ENCODE measurements at regions not wholly inside any gene's neighbourhood (a gene's known extent, or its start where the extent isn't known, plus 50 kb on each side); places are given as distances from the start of the nearest gene placed in this dataset.

- no peak for TF ChIP-seq YY1 (IDR thresholded peaks at IDR 0.05; ENCODE audit: low read depth)
These were observed 85.1 kb upstream of the NTRK3 start (continued) for GRCh38 chr15:88341653-88342052.

DNA sequence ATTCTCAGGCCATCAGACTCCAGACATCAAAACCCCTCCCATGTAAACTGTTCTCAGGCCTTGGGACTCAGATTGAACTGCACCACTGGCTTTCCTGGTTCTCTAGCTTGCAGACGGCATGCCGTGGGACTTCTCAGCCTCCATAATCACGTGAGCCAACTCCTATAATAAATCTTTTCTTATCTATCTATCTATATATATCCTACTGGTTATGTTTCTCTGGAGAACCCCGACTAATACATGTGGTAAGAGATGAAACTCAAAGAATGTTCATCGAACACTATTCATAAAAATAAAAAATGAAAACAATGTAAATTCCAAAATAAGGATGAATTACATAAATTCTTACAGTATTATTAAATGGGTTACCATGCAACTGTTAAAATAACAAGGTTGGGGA is 84.5 kb upstream of the NTRK3 start:
- CTCF ChIA-PET = no interaction called here
- Histone ChIP-seq H3K9me3 (no peaks in the 10 kb centered on the region), H3K36me3 (replicated peaks in 1 of 2; ENCODE audit: control insufficient read depth in 1 of 2, insufficient read depth in 2 of 2, low read length in 1 of 2) (no peaks in the 10 kb centered on the region), H3K27me3 (ENCODE audit: insufficient read depth) (no peaks in the 10 kb centered on the region), H4K20me1 (ENCODE audit: insufficient read depth) (no peaks in the 10 kb centered on the region), H3K4me2 (no peak overlapping the region), H3K9ac (no peak overlapping the region), H3K4me3 (ENCODE audit: low read depth in 2 of 2, low read length in 1 of 2) (no peak overlapping the region), H3K79me2 (ENCODE audit: insufficient read depth) (no peaks in the 10 kb centered on the region), H3K9me2 (no peaks in the 10 kb centered on the region), H3K4me1 (ENCODE audit: control insufficient read depth in 1 of 2, insufficient read depth in 2 of 2, low read depth in 1 of 2, low read length in 1 of 2) (no peaks in the 10 kb centered on the region; a peak in 1 of 4 replicates), H3F3A (replicated peaks; ENCODE audit: insufficient read depth) (no peaks in the 10 kb centered on the region), H3K27ac (ENCODE audit: low read depth in 2 of 2, low read length in 1 of 2) (no peak overlapping the region), H2AFZ (ENCODE audit: low read depth) (no peak overlapping the region)
- DNase-seq = no peak
- WGBS (ENCODE audit: low lambda C conversion rate) = 33% methylated on average over 5 of the region's 5 CpGs
- TF ChIP-seq GATA2 (CRISPR knock-in tag; IDR thresholded peaks at IDR 0.05) (no peak), RAD21 (IDR thresholded peaks at IDR 0.05; ENCODE audit: low read length) (no peak), MEF2A (IDR thresholded peaks at IDR 0.05; ENCODE audit: borderline replicate concordance, low read depth) (no peak), USF1 (IDR thresholded peaks at IDR 0.05; ENCODE audit: borderline replicate concordance, low read depth) (no peak), NFIC (IDR thresholded peaks at IDR 0.05; ENCODE audit: borderline replicate concordance) (no peak), EP300 (IDR thresholded peaks at IDR 0.05; ENCODE audit: borderline replicate concordance in 1 of 2, low read depth in 1 of 2, low read length in 1 of 2) (no peak), SMC3 (IDR thresholded peaks at IDR 0.05; ENCODE audit: low read depth, low read length) (no peak), RCOR1 (IDR thresholded peaks at IDR 0.05; ENCODE audit: low read length) (no peak), TAF1 (IDR thresholded peaks at IDR 0.05; ENCODE audit: borderline replicate concordance, low read depth, low read length) (no peak), CHD2 (IDR thresholded peaks at IDR 0.05; ENCODE audit: low read length, partially characterized antibody) (no peak), FOSL2 (IDR thresholded peaks at IDR 0.05; ENCODE audit: borderline replicate concordance, low read depth) (no peak), GABPA (IDR thresholded peaks at IDR 0.05; ENCODE audit: low read depth) (no peak), JUND (IDR thresholded peaks at IDR 0.05) (no peak), ELF1 (IDR thresholded peaks at IDR 0.05) (no peak)
- TF ChIP-seq, protein P1, sequence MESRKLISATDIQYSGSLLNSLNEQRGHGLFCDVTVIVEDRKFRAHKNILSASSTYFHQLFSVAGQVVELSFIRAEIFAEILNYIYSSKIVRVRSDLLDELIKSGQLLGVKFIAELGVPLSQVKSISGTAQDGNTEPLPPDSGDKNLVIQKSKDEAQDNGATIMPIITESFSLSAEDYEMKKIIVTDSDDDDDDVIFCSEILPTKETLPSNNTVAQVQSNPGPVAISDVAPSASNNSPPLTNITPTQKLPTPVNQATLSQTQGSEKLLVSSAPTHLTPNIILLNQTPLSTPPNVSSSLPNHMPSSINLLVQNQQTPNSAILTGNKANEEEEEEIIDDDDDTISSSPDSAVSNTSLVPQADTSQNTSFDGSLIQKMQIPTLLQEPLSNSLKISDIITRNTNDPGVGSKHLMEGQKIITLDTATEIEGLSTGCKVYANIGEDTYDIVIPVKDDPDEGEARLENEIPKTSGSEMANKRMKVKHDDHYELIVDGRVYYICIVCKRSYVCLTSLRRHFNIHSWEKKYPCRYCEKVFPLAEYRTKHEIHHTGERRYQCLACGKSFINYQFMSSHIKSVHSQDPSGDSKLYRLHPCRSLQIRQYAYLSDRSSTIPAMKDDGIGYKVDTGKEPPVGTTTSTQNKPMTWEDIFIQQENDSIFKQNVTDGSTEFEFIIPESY (IDR thresholded peaks at IDR 0.05; ENCODE audit: borderline replicate concordance, low read depth) = no peak
- TF ChIP-seq, protein P2, sequence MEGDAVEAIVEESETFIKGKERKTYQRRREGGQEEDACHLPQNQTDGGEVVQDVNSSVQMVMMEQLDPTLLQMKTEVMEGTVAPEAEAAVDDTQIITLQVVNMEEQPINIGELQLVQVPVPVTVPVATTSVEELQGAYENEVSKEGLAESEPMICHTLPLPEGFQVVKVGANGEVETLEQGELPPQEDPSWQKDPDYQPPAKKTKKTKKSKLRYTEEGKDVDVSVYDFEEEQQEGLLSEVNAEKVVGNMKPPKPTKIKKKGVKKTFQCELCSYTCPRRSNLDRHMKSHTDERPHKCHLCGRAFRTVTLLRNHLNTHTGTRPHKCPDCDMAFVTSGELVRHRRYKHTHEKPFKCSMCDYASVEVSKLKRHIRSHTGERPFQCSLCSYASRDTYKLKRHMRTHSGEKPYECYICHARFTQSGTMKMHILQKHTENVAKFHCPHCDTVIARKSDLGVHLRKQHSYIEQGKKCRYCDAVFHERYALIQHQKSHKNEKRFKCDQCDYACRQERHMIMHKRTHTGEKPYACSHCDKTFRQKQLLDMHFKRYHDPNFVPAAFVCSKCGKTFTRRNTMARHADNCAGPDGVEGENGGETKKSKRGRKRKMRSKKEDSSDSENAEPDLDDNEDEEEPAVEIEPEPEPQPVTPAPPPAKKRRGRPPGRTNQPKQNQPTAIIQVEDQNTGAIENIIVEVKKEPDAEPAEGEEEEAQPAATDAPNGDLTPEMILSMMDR (IDR thresholded peaks at IDR 0.05) = no peak
- TF ChIP-seq, protein P3, sequence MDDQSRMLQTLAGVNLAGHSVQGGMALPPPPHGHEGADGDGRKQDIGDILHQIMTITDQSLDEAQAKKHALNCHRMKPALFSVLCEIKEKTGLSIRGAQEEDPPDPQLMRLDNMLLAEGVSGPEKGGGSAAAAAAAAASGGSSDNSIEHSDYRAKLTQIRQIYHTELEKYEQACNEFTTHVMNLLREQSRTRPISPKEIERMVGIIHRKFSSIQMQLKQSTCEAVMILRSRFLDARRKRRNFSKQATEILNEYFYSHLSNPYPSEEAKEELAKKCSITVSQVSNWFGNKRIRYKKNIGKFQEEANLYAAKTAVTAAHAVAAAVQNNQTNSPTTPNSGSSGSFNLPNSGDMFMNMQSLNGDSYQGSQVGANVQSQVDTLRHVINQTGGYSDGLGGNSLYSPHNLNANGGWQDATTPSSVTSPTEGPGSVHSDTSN (IDR thresholded peaks at IDR 0.05) = no peak
- TF ChIP-seq, protein P4, sequence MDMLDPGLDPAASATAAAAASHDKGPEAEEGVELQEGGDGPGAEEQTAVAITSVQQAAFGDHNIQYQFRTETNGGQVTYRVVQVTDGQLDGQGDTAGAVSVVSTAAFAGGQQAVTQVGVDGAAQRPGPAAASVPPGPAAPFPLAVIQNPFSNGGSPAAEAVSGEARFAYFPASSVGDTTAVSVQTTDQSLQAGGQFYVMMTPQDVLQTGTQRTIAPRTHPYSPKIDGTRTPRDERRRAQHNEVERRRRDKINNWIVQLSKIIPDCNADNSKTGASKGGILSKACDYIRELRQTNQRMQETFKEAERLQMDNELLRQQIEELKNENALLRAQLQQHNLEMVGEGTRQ (IDR thresholded peaks at IDR 0.05; ENCODE audit: borderline replicate concordance, low read depth, low read length) = no peak
- POLR2A ChIA-PET = no interaction called here

Data from SK-N-SH (cell line).